Panc1 (cell line): ENCODE measurements at regions not wholly inside any gene's neighbourhood (a gene's known extent, or its start where the extent isn't known, plus 50 kb on each side); places are given as distances from the start of the nearest gene placed in this dataset.

ENCODE experiments used
- POLR2AphosphoS5 ChIP-seq: IDR thresholded peaks from 2 replicates; pipeline ENCODE4 v1.6.1; 2012; ENCODE audit warnings: mild to moderate bottlenecking, low read depth, low read length, moderate library complexity
- TF ChIP-seq, protein P1 (sequence below): fragments of 450-650 bp; IDR thresholded peaks from 2 replicates; pipeline ENCODE4 v1.5.1; 2017; ENCODE audit warnings: mild to moderate bottlenecking

DNA sequence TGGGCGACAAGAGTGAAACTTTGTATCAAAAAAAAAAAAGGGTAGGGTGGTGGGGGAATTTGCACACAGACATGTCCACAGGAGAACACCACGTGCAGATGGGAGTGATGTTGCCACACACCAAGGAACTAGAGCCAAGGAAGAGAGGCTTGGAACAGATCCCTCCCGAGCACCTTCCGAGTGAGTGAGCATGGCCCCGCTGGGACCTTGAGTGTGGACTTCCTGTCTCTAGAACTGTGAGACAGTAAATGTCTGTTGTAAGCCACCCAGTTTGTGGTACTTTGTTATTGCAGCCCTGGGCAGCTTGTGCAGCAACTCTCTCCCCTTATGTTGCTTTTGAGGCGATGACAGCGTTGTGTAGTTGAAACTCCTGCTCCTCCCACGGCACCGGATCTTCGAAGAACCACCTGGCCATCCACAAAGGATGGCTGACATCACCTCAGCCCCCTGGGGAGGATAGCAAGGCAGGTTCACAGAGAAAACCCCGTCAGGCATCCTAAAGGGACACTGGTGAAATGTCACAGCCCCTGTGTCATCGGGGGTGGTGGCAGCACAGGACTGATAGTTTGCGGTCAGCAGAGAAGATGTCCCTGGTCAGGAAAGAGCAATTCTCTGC is 54.7 kb upstream of the PLEKHG3 start:
- TF ChIP-seq, protein P1, sequence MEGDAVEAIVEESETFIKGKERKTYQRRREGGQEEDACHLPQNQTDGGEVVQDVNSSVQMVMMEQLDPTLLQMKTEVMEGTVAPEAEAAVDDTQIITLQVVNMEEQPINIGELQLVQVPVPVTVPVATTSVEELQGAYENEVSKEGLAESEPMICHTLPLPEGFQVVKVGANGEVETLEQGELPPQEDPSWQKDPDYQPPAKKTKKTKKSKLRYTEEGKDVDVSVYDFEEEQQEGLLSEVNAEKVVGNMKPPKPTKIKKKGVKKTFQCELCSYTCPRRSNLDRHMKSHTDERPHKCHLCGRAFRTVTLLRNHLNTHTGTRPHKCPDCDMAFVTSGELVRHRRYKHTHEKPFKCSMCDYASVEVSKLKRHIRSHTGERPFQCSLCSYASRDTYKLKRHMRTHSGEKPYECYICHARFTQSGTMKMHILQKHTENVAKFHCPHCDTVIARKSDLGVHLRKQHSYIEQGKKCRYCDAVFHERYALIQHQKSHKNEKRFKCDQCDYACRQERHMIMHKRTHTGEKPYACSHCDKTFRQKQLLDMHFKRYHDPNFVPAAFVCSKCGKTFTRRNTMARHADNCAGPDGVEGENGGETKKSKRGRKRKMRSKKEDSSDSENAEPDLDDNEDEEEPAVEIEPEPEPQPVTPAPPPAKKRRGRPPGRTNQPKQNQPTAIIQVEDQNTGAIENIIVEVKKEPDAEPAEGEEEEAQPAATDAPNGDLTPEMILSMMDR: no peak
- no peak for TF ChIP-seq POLR2AphosphoS5
